ENCODE measurements at regions not wholly inside any gene's neighbourhood (a gene's known extent, or its start where the extent isn't known, plus 50 kb on each side); places are given as distances from the start of the nearest gene placed in this dataset.

DNA sequence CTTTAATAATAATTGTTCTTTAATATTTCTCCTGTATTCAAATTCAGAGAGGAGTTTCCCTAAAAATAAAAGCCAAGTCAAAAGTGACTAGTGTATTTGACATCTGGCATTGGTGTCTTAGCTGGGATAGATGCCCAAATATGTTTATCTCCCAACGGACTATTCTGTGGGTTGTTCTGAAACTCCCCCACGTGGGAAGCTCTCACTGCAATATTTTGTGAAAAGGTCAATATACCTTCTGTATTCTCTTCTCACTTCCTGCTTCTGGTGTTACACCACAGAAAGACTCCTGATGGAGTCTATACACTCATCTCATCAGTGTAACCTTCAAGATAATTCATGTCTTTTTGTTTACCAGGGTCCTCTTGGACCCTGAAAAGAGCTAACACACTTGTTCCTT lies 2052.8 kb upstream of the TENM3 start:
- Histone ChIP-seq H3K27me3 (ENCODE audit: insufficient read depth, low read length) (no peaks in the 10 kb centered on the region), H3K4me3 (ENCODE audit: insufficient read depth, low read length) (no peak overlapping the region), H2AFZ (ENCODE audit: low read length) (no peak overlapping the region), H3K79me2 (ENCODE audit: insufficient read depth, low read length) (no peaks in the 10 kb centered on the region), H3K9me3 (ENCODE audit: low read depth, low read length) (no peaks in the 10 kb centered on the region), H3K4me2 (ENCODE audit: insufficient read depth, low read length) (no peak overlapping the region), H3K27ac (ENCODE audit: low read depth, low read length) (no peak overlapping the region), H3K4me1 (ENCODE audit: insufficient read depth, low read length) (no peaks in the 10 kb centered on the region), H4K20me1 (ENCODE audit: insufficient read depth, low read length) (no peaks in the 10 kb centered on the region), H3K36me3 (ENCODE audit: insufficient read depth, low read length) (no peaks in the 10 kb centered on the region)
- DNase-seq (ENCODE audit: insufficient read length, low spot score, missing footprints) = no peak
- TF ChIP-seq, protein P1, sequence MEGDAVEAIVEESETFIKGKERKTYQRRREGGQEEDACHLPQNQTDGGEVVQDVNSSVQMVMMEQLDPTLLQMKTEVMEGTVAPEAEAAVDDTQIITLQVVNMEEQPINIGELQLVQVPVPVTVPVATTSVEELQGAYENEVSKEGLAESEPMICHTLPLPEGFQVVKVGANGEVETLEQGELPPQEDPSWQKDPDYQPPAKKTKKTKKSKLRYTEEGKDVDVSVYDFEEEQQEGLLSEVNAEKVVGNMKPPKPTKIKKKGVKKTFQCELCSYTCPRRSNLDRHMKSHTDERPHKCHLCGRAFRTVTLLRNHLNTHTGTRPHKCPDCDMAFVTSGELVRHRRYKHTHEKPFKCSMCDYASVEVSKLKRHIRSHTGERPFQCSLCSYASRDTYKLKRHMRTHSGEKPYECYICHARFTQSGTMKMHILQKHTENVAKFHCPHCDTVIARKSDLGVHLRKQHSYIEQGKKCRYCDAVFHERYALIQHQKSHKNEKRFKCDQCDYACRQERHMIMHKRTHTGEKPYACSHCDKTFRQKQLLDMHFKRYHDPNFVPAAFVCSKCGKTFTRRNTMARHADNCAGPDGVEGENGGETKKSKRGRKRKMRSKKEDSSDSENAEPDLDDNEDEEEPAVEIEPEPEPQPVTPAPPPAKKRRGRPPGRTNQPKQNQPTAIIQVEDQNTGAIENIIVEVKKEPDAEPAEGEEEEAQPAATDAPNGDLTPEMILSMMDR (IDR thresholded peaks at IDR 0.05; ENCODE audit: extremely low read depth, low read depth, low read length) = no peak

DNA sequence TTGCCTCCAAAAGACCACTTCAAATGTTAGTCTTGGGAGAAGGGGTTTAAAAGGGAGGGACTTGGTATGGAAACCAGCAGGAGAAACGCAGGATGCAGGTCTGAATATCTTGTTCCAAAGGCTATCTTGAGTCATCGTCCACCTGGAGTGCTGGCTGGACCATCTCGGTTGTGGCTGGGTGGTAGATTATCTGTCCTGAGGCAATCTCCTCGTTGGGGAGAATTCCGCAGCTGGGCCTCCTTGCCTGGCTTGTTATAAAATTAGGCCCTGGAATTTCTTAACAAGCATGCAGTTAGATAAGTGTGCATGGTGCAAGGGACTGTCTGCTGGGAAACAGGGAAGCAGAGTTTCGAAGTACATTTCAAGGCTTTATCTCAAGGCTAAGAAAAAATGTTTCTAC lies 2045.7 kb upstream of the TENM3 start:
- Histone ChIP-seq H3K27me3 (ENCODE audit: insufficient read depth, low read length) (no peaks in the 10 kb centered on the region), H3K36me3 (ENCODE audit: insufficient read depth, low read length) (no peaks in the 10 kb centered on the region), H3K79me2 (ENCODE audit: insufficient read depth, low read length) (no peaks in the 10 kb centered on the region), H3K9me3 (ENCODE audit: low read depth, low read length) (peaks cover 2% of the 10 kb centered on the region), H3K4me1 (ENCODE audit: insufficient read depth, low read length) (no peaks in the 10 kb centered on the region), H4K20me1 (ENCODE audit: insufficient read depth, low read length) (no peaks in the 10 kb centered on the region), H3K4me3 (ENCODE audit: insufficient read depth, low read length) (no peak overlapping the region), H3K4me2 (ENCODE audit: insufficient read depth, low read length) (no peak overlapping the region), H3K27ac (ENCODE audit: low read depth, low read length) (no peak overlapping the region), H2AFZ (ENCODE audit: low read length) (no peak overlapping the region)
- DNase-seq (ENCODE audit: insufficient read length, low spot score, missing footprints) = no peak
- TF ChIP-seq, protein P1 (IDR thresholded peaks at IDR 0.05; ENCODE audit: extremely low read depth, low read depth, low read length) = no peak

DNA sequence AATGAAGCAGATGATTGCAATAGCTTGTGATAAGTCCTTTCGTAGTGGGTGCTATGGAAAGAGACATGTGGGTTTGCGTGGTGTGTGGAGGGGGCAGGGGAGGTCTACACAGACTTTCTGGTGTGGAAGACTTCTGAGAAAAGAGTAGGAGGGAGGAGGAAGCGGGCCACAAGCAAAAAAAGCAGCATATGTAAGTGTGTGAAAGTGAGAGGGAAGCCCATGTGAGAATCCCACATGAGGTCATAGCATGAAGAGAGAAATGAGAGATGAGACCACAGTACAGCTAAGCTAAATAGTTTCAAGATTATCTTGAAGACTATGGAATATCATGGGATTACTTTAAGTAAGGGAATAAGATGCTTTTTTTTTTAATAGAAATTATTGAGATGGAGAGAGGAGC lies 2039.9 kb upstream of the TENM3 start:
- no peak for DNase-seq (ENCODE audit: insufficient read length, low spot score, missing footprints)
- H4K20me1 ChIP-seq (ENCODE audit: insufficient read depth, low read length) = no peaks in the 10 kb centered on the region
- H3K9me3 ChIP-seq (ENCODE audit: low read depth, low read length) = peaks cover 5% of the 10 kb centered on the region
- H2AFZ ChIP-seq (ENCODE audit: low read length) = no peak overlapping the region
- no peaks in the 10 kb centered on the region for H3K27me3 ChIP-seq (ENCODE audit: insufficient read depth, low read length)
- no peaks in the 10 kb centered on the region for H3K79me2 ChIP-seq (ENCODE audit: insufficient read depth, low read length)
- no peaks in the 10 kb centered on the region for H3K4me1 ChIP-seq (ENCODE audit: insufficient read depth, low read length)
- TF ChIP-seq, protein P1 (IDR thresholded peaks at IDR 0.05; ENCODE audit: extremely low read depth, low read depth, low read length) = no peak
- no peaks in the 10 kb centered on the region for H3K36me3 ChIP-seq (ENCODE audit: insufficient read depth, low read length)
- H3K4me2 ChIP-seq (ENCODE audit: insufficient read depth, low read length) = no peak overlapping the region
- no peak overlapping the region for H3K27ac ChIP-seq (ENCODE audit: low read depth, low read length)
- no peak overlapping the region for H3K4me3 ChIP-seq (ENCODE audit: insufficient read depth, low read length)

DNA sequence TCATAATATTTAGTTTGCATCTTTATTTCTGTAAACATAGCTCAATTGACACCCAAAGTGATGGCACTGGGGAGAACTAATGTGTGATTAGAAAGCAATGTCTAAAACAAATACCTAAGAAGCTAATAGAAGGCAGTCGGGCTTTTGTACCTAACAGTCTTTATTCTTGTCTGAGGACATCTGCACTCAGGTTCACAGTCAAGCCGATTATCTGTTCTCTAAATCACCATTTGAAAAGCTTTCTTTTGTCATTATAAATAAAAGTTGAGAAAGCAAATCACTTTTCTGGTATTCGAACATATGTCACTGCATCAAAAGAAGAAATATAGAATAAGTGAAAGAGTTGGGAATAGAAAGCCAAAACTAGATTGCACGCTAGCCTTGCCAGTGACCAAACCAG lies 2037.9 kb upstream of the TENM3 start:
- no peak overlapping the region for H2AFZ ChIP-seq (ENCODE audit: low read length)
- no peaks in the 10 kb centered on the region for H3K4me1 ChIP-seq (ENCODE audit: insufficient read depth, low read length)
- no peaks in the 10 kb centered on the region for H4K20me1 ChIP-seq (ENCODE audit: insufficient read depth, low read length)
- no peaks in the 10 kb centered on the region for H3K79me2 ChIP-seq (ENCODE audit: insufficient read depth, low read length)
- TF ChIP-seq, protein P1 (IDR thresholded peaks at IDR 0.05; ENCODE audit: extremely low read depth, low read depth, low read length) = no peak
- no peak overlapping the region for H3K4me3 ChIP-seq (ENCODE audit: insufficient read depth, low read length)
- no peak for DNase-seq (ENCODE audit: insufficient read length, low spot score, missing footprints)
- H3K27me3 ChIP-seq (ENCODE audit: insufficient read depth, low read length) = no peaks in the 10 kb centered on the region
- no peak overlapping the region for H3K27ac ChIP-seq (ENCODE audit: low read depth, low read length)
- no peaks in the 10 kb centered on the region for H3K36me3 ChIP-seq (ENCODE audit: insufficient read depth, low read length)
- no peak overlapping the region for H3K4me2 ChIP-seq (ENCODE audit: insufficient read depth, low read length)
- H3K9me3 ChIP-seq (ENCODE audit: low read depth, low read length) = peaks cover 3% of the 10 kb centered on the region
